Calu3 (cell line): ENCODE measurements at regions not wholly inside any gene's neighbourhood (a gene's known extent, or its start where the extent isn't known, plus 50 kb on each side); places are given as distances from the start of the nearest gene placed in this dataset.
"Not testable (repeated sequence)": the region's sequence is repeated elsewhere in the genome, so short reads cannot be mapped to it uniquely, and the experiment has no call there.

ENCODE experiments used
- BruUV-seq: library from RNA; stranded (reverse); fragments of 400-500 nt; replicated peaks from 2 replicates; lab custom pipeline; 2021; lab: Mats Ljungman, UMichigan
- CTCF ChIA-PET: fragments of 300-600 bp; sonication (Branson Sonifier 250); formaldehyde crosslinking; loops from one replicate; lab custom pipeline; 2022; ENCODE audit warnings: antibody characterized with exemption; lab: Charles Lee
- DNase-seq: peaks from one replicate; pipeline ENCODE4 v3.0.0; 2022
- H3K27ac Mint-ChIP-seq: one replicate; pipeline ENCODE4 v1.8.0; 2022; ENCODE audit warnings: mixed read lengths; ENCODE audit not compliant: unreplicated experiment
- H3K27me3 Mint-ChIP-seq: one replicate; pipeline ENCODE4 v1.8.0; 2022; ENCODE audit warnings: mixed read lengths; ENCODE audit not compliant: unreplicated experiment
- H3K36me3 Mint-ChIP-seq: one replicate; pipeline ENCODE4 v1.8.0; 2022; ENCODE audit warnings: mild to moderate bottlenecking, moderate library complexity, mixed read lengths; ENCODE audit not compliant: insufficient read depth, unreplicated experiment
- H3K4me1 Mint-ChIP-seq: one replicate; pipeline ENCODE4 v1.8.0; 2022; ENCODE audit warnings: mild to moderate bottlenecking, low read depth, mixed read lengths; ENCODE audit not compliant: unreplicated experiment
- H3K4me3 Mint-ChIP-seq: one replicate; pipeline ENCODE4 v1.8.0; 2022; ENCODE audit warnings: mild to moderate bottlenecking, low read depth, moderate library complexity, mixed read lengths; ENCODE audit not compliant: unreplicated experiment
- H3K9me3 Mint-ChIP-seq: one replicate; pipeline ENCODE4 v1.8.0; 2022; ENCODE audit warnings: low read depth, mixed read lengths; ENCODE audit not compliant: unreplicated experiment
- CTCF ChIP-seq: fragments of 200-600 bp; IDR thresholded peaks from one replicate; pipeline ENCODE4 v1.8.0; 2022; ENCODE audit warnings: antibody characterized with exemption; ENCODE audit not compliant: unreplicated experiment
- intact Hi-C: fragments of 100-400 bp; cut with micrococcal nuclease; formaldehyde crosslinking; loops from one replicate; pipeline ENCODE4 v1.10.0; 2022; ENCODE audit not compliant: unreplicated experiment

- intact Hi-C loops, result no loop called here
- H3K36me3 Mint-ChIP-seq, result no peaks in the 10 kb centered on the region
- no peak for DNase-seq
- BruUV-seq, result no TSS peak
- H3K27me3 Mint-ChIP-seq, result no peaks in the 10 kb centered on the region
- H3K9me3 Mint-ChIP-seq, result no peaks in the 10 kb centered on the region
- TF ChIP-seq CTCF, result no peak
- H3K4me3 Mint-ChIP-seq, result no peak overlapping the region
- H3K4me1 Mint-ChIP-seq, result no peaks in the 10 kb centered on the region
- CTCF ChIA-PET, result no interaction called here
- no peak overlapping the region for H3K27ac Mint-ChIP-seq
Measured at GRCh38 chr4:107423677-107424405, 296.2 kb downstream of the PAPSS1 start.

GRCh38 chr4:107419536-107419935 lies 300.5 kb downstream of the PAPSS1 start:
- CTCF ChIA-PET, result not testable (repeated sequence)

GRCh38 chr4:107419052-107419451 lies 301.0 kb downstream of the PAPSS1 start:
- Mint-ChIP-seq H3K27ac (no peak overlapping the region), H3K4me1 (peaks cover 7% of the 10 kb centered on the region), H3K27me3 (no peaks in the 10 kb centered on the region), H3K36me3 (no peaks in the 10 kb centered on the region), H3K9me3 (peaks cover 3% of the 10 kb centered on the region), H3K4me3 (no peak overlapping the region)
- intact Hi-C loops, result no loop called here
- no peak for TF ChIP-seq CTCF
- DNase-seq, result no peak
- BruUV-seq, result no TSS peak
- CTCF ChIA-PET, result no interaction called here

More at GRCh38 chr4:107419536-107419935, 300.5 kb downstream of the PAPSS1 start:
- H3K9me3 Mint-ChIP-seq, BruUV-seq, H3K36me3 Mint-ChIP-seq, H3K4me1 Mint-ChIP-seq, H3K27me3 Mint-ChIP-seq, H3K4me3 Mint-ChIP-seq, H3K27ac Mint-ChIP-seq, intact Hi-C loops: not testable (repeated sequence)
- peak; percentile 37 for DNase-seq

GRCh38 chr4:107415490-107415889 lies 304.5 kb downstream of the PAPSS1 start:
- DNase-seq, H3K9me3 Mint-ChIP-seq, H3K27me3 Mint-ChIP-seq, H3K4me3 Mint-ChIP-seq, H3K27ac Mint-ChIP-seq, intact Hi-C loops, H3K4me1 Mint-ChIP-seq, BruUV-seq, CTCF ChIA-PET, H3K36me3 Mint-ChIP-seq: not testable (repeated sequence)

GRCh38 chr4:107409872-107410271 lies 310.2 kb downstream of the PAPSS1 start:
- H3K4me1 Mint-ChIP-seq, DNase-seq, H3K36me3 Mint-ChIP-seq, H3K27ac Mint-ChIP-seq, CTCF ChIA-PET, BruUV-seq, intact Hi-C loops, H3K27me3 Mint-ChIP-seq, H3K9me3 Mint-ChIP-seq, H3K4me3 Mint-ChIP-seq: not testable (repeated sequence)

- no peak for DNase-seq
- intact Hi-C loops, result no loop called here
- Mint-ChIP-seq H3K9me3 (peaks cover 7% of the 10 kb centered on the region), H3K36me3 (no peaks in the 10 kb centered on the region), H3K4me3 (no peak overlapping the region), H3K4me1 (no peaks in the 10 kb centered on the region), H3K27ac (no peak overlapping the region), H3K27me3 (no peaks in the 10 kb centered on the region)
- no peak for TF ChIP-seq CTCF
- CTCF ChIA-PET, result no interaction called here
- BruUV-seq, result no TSS peak
Measured at GRCh38 chr4:107408968-107409367, 311.1 kb downstream of the PAPSS1 start.
